ENCODE measurements at regions not wholly inside any gene's neighbourhood (a gene's known extent, or its start where the extent isn't known, plus 50 kb on each side); places are given as distances from the start of the nearest gene placed in this dataset.
A peak's percentile ranks its signal among the peaks of the same experiment; 100 is the strongest.
"Not testable (repeated sequence)": the region's sequence is repeated elsewhere in the genome, so short reads cannot be mapped to it uniquely, and the experiment has no call there.

DNA sequence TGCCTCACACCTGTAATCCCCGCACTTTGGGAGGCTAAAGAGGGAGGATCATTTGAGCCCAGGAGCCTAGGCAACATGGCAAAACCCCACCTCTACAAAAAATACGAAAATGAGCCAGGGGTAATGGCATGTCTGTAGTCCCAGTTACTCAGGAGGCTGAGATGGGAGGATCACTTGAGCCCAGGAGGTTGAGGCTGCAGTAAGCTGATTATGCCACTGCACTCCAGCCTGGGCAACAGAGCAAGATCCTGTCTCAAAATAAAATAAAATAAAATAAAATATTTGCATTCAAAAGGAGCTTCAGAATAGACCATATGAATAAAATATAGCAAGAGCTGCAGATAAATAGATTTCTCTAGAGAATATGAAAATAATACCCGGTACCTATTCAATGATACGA, 71.5 kb upstream of the ATF7IP2 start:
- no peak for DNase-seq (ENCODE audit: low spot score)

DNA sequence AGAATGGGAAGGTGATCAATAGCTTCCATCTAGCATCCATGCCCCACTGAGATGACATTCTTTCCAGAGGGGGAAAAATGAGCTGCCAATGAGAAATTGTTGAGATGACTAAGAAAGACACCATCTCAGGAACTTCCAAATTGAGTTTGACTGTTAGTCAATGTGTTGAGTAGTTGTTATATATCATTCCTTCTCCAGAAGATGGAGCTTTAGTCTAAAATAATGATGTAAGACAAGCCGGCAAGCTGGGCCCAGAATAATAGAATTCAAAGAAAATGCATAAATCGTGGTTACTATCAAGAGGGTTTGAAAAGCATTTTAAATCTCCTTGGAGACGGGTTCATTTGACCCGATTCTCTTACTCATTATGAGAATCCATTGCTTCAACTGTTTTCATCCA, 71.0 kb upstream of the ATF7IP2 start:
- peak; percentile 27 for DNase-seq (ENCODE audit: low spot score)

DNA sequence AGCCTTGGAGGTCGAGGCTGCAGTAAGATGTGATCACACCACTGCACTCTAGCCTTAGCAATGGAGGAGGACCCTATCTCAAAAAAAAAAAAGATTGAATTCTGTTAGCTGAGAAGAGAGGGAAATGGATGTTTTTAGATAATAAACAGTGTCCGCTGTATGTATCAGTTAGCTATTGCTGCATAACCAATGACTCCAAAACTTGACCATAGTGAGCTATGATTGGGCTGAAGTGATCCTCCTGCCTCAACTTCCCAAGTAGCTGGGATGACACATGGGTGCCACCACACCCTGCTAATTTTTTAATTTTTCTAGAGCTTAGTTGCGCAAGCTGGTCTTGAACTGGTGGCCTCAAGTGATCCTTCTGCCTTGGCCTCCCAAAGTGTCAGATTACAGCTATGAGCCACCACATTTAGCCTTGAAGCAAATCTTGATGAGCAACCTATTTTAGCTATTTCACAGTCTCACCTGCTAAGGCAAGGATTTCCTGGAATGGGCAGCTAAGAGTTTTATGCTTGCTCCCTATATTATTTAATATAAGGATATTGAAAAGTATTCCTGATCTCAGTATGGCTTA, 68.3 kb upstream of the ATF7IP2 start:
- DNase-seq (ENCODE audit: low spot score): no peak

DNA sequence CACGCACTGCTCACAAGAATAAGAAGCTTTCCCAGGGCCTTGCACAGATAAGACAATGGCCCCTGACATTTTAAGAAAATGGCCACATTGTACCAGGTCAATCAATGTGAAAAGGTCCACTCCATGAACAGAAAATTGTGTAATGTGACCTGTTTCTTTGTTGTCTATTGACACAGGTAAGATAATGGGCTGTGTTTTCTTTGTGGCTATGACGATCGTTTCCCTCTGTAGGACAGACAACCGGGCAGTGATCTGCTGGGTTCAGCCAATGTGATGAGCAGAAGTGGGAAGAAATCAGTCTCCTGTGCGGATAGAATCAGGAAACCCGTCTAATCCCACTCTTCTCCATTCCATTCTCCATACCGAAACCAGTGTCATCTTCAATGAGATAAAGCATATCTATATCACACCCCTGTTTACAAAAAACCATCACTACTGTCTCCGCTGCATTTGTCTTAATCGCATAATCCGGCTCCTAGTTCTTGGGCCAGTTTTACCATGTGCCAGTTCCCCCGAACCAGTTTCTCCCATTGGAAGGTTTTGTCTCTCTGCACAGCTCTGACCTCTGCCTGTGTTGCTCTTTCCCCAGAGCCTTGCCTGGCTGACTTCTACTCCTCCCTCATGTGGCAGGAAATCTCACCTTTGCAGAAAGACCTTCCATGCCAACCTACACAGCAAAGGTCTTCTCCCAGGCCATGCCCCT, 66.9 kb upstream of the ATF7IP2 start:
- DNase-seq (ENCODE audit: low spot score): no peak

DNA sequence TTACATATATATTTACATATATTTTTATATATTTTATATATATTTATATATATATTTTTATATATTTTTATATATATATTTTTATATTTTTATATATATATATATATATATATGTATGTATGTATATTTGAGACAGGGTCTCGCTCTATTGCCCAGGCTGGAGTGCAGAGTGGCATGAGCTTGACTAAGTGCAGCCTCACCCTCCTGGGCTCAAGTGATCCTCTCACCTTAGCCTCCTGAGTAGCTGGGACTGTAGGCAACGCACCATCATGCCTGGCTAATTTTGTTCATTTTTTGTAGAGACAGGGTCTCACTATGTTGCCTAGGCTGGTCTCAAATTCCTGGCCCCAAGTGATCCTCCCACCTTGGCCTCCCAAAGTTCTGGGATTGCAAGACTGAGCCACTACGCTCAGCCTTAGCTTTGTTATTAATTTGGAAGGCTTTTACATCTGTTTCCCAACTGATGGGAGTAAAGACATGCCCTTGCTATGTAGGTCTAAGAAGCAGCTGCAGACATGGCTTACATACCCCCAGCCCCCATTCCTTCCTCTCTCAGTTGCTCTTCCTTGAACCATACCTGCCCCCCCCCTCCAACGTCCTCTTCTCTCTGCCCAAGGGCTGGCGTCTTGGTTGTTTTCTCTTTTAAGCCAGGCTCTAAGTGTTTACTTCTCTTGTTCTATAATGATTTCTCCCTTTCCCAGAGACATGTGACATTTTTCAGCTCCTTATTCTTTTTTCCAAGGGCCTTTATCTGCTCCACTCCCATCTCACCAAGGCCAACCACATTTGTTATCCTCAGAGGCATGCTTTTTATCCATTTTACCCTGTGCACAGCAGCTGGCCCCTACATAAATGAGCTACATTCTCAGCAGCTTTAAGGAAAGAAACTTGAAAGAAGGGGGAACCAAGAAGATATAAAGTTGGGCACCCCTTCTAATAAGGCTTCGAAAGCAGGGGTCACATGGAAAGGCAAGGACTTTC, 64.2 kb upstream of the ATF7IP2 start:
- DNase-seq (ENCODE audit: low spot score): no peak

DNA sequence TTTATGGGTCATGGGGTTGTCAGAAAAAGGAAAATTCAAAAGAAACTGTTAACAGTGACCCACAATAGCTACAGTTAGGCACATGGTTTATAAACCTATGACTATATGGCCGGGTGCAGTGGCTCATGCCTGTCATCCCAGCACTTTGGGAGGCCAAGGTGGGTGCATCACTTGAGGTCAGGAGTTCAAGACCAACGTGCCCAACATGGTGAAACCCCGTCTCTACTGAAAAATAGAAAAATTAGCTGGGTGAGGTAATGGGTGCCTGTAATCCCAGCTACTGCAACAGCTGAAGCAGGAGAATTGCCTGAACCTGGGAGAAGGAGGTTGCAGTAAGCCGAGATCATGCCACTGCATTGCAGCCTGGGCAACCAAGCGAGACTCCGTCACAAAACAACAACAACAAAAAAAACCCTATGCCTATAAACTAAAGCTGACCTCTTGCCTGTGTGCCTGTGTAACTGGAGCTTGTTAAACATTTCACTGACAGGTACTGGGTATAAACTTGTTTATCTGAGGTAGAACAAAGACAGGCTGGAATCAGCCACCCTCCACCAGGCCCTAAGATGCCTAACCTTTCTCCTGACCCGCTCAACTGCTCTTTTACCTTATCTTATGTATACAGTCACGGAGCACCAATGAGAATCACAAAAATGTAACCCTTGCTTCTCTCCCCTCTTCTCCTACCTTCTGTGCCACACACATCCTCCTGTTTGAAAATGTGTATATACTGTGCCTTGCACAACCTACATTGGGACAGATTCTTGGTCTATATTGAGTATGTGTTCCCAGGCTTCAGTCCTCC, 62.9 kb upstream of the ATF7IP2 start:
- no peak for DNase-seq (ENCODE audit: low spot score)

DNA sequence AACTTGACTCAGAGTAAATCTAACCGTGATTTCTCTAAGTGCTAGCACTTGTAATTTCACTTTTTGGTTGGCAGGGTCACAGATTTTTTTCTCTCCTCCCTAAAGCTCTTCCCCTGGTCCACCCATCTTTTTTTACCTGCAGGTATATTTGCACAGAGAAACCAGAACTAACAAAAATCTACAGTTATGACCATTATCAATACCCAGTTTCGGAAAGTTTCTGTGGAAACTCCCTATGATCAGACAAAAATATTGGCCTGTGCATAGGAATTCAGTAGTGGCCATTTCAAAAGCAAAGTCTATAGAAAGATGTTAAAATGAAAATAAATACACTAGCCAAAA, 62.4 kb upstream of the ATF7IP2 start:
- DNase-seq (ENCODE audit: low spot score): no peak

DNA sequence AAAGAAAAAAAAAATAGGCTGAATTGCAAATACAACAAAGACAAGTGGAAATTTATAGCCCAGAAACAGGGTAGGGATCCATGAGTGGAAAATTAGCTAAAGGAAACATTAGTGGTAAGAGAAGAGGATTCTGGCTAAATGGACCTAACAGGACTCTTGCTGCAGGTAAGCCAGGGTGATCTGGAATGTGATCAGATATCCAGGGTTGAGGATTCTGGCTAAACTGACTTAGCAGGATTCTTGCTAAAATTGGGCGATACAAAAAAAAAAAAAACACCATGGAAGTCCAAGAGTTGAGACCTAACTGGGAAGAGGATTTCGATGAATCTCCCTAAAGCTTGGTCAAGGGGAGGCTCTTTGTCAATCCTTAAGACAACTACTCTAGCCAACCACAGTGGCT, 61.7 kb upstream of the ATF7IP2 start:
- DNase-seq (ENCODE audit: low spot score): no peak

DNA sequence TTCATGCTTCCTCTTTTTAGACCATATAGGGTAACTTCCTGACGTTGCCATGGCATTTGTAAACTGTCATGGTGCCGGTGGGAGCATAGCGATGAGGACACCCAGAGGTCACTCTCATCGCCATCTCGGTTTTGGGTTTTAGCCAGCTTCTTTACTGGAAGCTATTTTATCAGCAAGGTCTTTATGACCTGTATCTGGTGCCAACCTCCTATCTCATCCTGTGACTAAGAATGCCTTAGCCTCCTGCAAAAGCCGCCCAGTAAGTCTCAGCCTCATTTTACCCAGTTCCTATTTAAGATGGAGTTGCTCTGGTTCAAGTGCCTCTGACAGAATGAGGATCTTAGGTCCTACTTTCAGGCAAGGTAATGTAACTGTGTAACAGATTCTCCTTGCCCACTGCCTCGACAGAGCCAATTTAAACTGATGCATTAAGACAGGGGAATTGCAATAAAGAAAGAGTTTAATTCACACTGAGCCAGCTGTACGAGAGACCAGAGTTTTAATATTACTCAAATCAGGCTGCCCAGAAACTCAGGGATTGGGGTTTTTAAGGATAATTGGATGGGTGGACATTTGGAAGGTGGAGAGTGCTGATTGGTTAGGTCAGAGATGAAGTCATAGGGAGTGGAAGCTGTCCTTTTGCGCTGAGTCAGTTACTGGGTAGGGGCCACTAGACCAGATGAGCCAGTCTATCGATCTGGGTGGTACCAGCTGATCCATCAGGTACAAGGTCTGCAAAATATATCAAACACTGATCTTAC, 59.9 kb upstream of the ATF7IP2 start:
- no peak for DNase-seq (ENCODE audit: low spot score)

DNA sequence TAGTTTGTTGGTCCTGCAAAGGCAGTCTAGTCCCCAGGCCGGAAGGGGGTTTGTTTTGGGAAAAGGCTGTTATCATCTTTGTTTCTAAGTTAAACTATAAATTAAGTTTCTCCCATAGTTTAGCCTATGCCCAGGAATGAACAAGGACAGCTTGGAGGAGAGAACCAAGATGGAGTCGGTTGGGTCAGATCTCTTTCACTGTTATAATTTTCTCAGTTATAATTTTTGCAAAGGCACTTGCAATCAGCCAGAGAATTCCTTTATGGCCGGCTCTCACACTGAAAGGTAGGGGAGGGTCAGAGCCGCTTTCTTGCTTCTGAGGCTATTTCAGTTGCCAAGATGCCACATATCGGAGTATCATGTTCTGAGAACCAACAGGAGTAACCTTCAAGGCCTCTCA, 59.2 kb upstream of the ATF7IP2 start:
- no peak for DNase-seq (ENCODE audit: low spot score)

DNA sequence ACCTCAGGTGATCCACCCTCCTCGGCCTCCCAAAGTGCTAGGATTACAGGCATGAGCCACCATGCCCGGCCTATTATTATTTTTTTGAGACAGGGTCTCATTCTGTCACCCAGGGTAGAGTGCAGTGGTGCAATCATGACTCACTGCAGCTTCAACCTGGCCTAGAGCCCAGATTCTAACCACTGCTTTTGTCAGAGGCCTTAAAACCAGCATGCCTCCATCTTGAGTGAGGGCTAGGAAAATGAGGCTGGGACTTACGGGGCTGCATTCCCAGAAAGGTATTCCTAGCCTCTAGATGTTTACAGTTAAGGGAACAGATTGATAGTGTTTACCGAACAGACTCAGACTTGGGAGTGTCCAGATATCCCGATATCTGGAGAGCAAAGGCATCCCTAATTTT, 57.6 kb upstream of the ATF7IP2 start:
- DNase-seq (ENCODE audit: low spot score): not testable (repeated sequence)

DNA sequence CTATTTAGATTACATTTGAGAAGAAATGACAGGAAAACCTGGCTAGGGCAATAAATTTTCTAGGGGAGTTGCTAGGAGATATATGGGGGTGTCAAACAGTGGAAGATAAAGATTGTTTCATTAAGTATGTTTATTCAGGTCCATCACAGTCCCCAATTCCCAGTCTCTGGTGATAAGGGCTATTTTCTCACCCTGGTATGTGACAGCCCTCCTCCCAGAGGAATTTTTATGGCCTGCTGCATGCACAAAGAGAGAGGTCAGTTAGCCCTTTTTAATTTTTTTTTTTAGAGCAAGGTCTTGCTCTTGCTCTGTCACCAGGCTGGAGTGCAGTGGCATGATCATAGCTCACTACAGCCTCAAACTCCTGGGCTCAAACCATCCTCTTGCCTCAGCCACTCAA, 53.6 kb upstream of the ATF7IP2 start:
- no peak for DNase-seq (ENCODE audit: low spot score)

DNA sequence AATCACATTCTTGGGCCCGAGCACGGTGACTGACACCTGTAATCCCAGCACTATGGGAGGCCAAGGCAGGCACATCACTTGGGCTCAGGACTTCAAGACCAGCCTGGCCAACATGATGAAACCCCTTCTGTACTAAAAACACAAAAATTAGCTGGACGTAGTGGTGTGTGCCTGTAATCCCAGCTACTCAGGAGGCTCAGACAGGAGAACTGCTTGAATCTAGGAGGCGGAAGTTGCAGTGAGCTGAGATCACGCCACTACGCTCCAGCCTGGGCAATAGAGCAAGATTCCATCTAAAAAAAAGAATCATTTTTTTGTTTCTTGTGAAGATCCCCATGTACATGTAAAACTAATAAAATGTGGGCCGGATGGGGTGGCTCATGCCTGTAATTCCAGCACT, 53.1 kb upstream of the ATF7IP2 start:
- DNase-seq (ENCODE audit: low spot score): no peak

DNA sequence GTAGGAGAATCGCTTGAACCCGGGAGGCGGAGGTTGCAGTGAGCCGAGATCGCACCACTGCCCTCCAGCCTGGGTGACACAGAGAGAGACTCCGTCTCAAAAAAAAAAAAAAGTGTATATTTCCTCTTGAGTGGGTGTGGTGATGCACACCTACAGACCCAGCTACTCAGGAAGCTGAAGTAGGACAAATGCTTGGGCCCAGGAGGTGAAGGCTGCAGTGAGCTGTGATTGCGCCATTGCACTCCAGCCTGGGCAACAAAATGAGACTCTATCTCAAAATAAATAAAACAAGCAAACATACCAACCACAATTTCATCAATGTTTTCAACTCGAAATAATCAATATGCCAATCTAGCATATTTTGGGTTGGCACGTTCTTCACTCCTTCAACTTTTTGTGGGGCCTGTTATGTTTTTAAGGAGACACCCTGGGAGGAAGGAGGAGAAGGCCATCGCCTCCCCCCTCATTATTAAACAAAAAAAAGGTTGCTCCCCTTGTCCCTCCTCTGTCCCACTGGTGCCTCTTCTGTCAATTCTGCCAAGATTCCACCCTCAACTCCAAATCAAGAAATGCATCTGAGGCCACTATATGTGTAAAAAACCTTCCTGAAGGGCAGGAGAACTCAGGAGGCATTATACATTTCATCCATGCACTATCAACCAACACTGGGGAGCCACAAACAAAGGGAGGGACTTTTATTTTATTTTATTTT, 52.4 kb upstream of the ATF7IP2 start:
- DNase-seq (ENCODE audit: low spot score): no peak

DNA sequence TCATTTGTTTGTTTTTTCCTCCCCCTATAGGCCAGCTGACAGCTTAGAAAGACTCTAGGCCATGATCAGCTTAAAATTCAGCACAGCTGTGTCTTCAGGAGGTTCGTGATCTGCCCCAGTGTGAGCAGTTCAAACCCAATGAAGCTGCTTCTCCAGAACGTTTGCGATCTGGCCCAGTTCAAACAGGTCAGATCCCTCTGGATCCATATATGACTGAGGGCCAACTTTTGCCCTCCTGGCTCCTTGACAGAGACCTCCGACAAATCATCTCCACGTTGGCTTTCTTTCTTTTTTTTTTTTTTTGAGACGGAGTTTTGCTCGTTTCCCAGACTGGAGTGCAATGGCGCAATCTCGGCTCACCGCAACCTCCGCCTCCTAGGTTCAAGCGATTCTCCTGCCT, 50.2 kb upstream of the ATF7IP2 start:
- no peak for DNase-seq (ENCODE audit: low spot score)

Measured in activated CD4-positive, alpha-beta T cell treated with anti-CD3 and anti-CD28 coated beads, Interleukin-2, Interleukin-4, amounts not matched to agents 100 ng/mL and 50 ng/mL, durations not matched to agents 16 hours and 8 hours (primary cell).